ENCODE measurements at regions not wholly inside any gene's neighbourhood (a gene's known extent, or its start where the extent isn't known, plus 50 kb on each side); places are given as distances from the start of the nearest gene placed in this dataset.
A peak's percentile ranks its signal among the peaks of the same experiment; 100 is the strongest.

DNA sequence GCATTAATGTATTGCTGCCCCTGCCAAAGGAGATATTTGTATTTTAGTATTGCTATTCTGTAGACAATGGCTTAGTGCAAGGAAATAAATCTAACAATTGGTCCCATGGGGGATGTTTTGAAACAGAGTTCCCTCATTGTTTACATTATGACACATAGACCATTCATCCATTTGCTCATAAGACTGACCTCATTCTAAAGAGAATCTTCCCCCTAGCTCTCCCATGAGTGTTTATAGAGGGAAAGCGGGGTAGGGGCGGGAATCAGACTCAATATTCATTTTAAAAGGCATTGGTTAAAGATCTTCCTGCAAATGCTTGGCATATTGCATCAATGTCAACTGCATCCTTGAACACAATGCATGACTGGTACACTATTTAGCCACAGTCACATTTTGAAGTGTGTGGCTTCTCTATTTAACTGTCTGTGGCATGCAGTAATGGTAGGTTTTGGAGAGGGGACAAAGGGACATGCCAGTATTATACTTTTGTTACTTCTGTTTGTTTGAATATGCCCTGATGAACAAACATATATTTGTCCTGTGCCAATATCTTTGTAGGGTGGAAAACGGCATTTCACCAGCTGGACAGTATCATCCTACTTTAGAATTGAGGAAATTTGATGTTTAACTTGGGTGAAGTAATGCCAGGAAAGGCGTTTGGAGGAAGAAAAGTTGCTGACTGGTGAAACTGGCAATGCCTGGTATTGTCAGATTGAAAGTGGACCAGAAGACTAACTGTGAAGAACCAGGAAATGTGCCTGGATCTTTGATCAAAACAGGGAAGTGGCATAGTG is 84.1 kb upstream of the MEGF10 start:
- H3K36me3 ChIP-seq (ENCODE audit: control insufficient read depth in 2 of 2, extremely low read depth in 1 of 2, insufficient read depth in 2 of 2, low read length in 2 of 2), result no peaks in the 10 kb centered on the region
- H3K27ac ChIP-seq (ENCODE audit: control insufficient read depth, insufficient read depth, low read length), result no peak overlapping the region
- dilution Hi-C loops (cut with MboI; ENCODE audit: extremely low pct_ligation_motif_present, low sequenced_read_pairs), result no loop called here
- H3K79me2 ChIP-seq (ENCODE audit: control insufficient read depth, insufficient read depth, low read length), result no peaks in the 10 kb centered on the region
- peaks cover 9% of the 10 kb centered on the region for H3K27me3 ChIP-seq (ENCODE audit: control insufficient read depth, extremely low read depth, insufficient read depth, low read length)
- peaks cover 9% of the 10 kb centered on the region for H3K4me1 ChIP-seq (ENCODE audit: control insufficient read depth, extremely low read depth, insufficient read depth, low read length)
- H3K9me3 ChIP-seq (ENCODE audit: control insufficient read depth, low read depth, low read length), result no peaks in the 10 kb centered on the region
- no peak overlapping the region for H3K4me3 ChIP-seq (ENCODE audit: control insufficient read depth in 2 of 3, extremely low read depth in 1 of 3, insufficient read depth in 2 of 3, low read depth in 1 of 3, low read length in 3 of 3)
- no peaks in the 10 kb centered on the region for H3K9me1 ChIP-seq (ENCODE audit: control insufficient read depth, extremely low read depth, insufficient read depth, low read length)
- DNase-seq (ENCODE audit: low read depth, low spot score) (no peak), FAIRE-seq (peak; percentile 39)
- no peaks in the 10 kb centered on the region for H4K20me1 ChIP-seq (ENCODE audit: control insufficient read depth, extremely low read depth, insufficient read depth, low read length)
- TF ChIP-seq, protein P1, sequence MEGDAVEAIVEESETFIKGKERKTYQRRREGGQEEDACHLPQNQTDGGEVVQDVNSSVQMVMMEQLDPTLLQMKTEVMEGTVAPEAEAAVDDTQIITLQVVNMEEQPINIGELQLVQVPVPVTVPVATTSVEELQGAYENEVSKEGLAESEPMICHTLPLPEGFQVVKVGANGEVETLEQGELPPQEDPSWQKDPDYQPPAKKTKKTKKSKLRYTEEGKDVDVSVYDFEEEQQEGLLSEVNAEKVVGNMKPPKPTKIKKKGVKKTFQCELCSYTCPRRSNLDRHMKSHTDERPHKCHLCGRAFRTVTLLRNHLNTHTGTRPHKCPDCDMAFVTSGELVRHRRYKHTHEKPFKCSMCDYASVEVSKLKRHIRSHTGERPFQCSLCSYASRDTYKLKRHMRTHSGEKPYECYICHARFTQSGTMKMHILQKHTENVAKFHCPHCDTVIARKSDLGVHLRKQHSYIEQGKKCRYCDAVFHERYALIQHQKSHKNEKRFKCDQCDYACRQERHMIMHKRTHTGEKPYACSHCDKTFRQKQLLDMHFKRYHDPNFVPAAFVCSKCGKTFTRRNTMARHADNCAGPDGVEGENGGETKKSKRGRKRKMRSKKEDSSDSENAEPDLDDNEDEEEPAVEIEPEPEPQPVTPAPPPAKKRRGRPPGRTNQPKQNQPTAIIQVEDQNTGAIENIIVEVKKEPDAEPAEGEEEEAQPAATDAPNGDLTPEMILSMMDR (optimal IDR thresholded peaks at IDR 0.05 in 1 of 3, IDR thresholded peaks at IDR 0.05 in 1 of 3, conservative IDR thresholded peaks at IDR 0.05 in 1 of 3; ENCODE audit: extremely low read depth in 1 of 3, insufficient read depth in 2 of 3, low read length in 3 of 3), result no peak
- TF ChIP-seq EZH2 (IDR thresholded peaks at IDR 0.05; ENCODE audit: low read length), result no peak
- H3K4me2 ChIP-seq (ENCODE audit: control insufficient read depth, extremely low read depth, insufficient read depth, low read depth, low read length), result no peak overlapping the region
- no peak overlapping the region for H3K9ac ChIP-seq (ENCODE audit: control insufficient read depth, extremely low read depth, insufficient read depth, low read length)
- no peak overlapping the region for H2AFZ ChIP-seq (ENCODE audit: control insufficient read depth, low read length)

GRCh38 chr5:127210042-127210441 is 80.6 kb upstream of the MEGF10 start:
- Histone ChIP-seq H3K27ac (ENCODE audit: control insufficient read depth, insufficient read depth, low read length) (no peak overlapping the region), H3K9ac (ENCODE audit: control insufficient read depth, extremely low read depth, insufficient read depth, low read length) (no peak overlapping the region), H3K27me3 (ENCODE audit: control insufficient read depth, extremely low read depth, insufficient read depth, low read length) (peaks cover 9% of the 10 kb centered on the region), H3K9me3 (ENCODE audit: control insufficient read depth, low read depth, low read length) (no peaks in the 10 kb centered on the region), H3K36me3 (ENCODE audit: control insufficient read depth in 2 of 2, extremely low read depth in 1 of 2, insufficient read depth in 2 of 2, low read length in 2 of 2) (no peaks in the 10 kb centered on the region), H3K4me2 (ENCODE audit: control insufficient read depth, extremely low read depth, insufficient read depth, low read depth, low read length) (no peak overlapping the region), H3K4me1 (ENCODE audit: control insufficient read depth, extremely low read depth, insufficient read depth, low read length) (peaks cover 6% of the 10 kb centered on the region), H3K9me1 (ENCODE audit: control insufficient read depth, extremely low read depth, insufficient read depth, low read length) (no peaks in the 10 kb centered on the region), H3K4me3 (ENCODE audit: control insufficient read depth in 2 of 3, extremely low read depth in 1 of 3, insufficient read depth in 2 of 3, low read depth in 1 of 3, low read length in 3 of 3) (no peak overlapping the region), H3K79me2 (ENCODE audit: control insufficient read depth, insufficient read depth, low read length) (no peaks in the 10 kb centered on the region), H4K20me1 (ENCODE audit: control insufficient read depth, extremely low read depth, insufficient read depth, low read length) (no peaks in the 10 kb centered on the region), H2AFZ (ENCODE audit: control insufficient read depth, low read length) (no peak overlapping the region)
- TF ChIP-seq, protein P1 (optimal IDR thresholded peaks at IDR 0.05 in 1 of 3, IDR thresholded peaks at IDR 0.05 in 1 of 3, conservative IDR thresholded peaks at IDR 0.05 in 1 of 3; ENCODE audit: extremely low read depth in 1 of 3, insufficient read depth in 2 of 3, low read length in 3 of 3), result no peak
- TF ChIP-seq EZH2 (IDR thresholded peaks at IDR 0.05; ENCODE audit: low read length), result no peak
- DNase-seq (ENCODE audit: low read depth, low spot score) (no peak), FAIRE-seq (no peak)
- dilution Hi-C loops (cut with MboI; ENCODE audit: extremely low pct_ligation_motif_present, low sequenced_read_pairs), result no loop called here

All from keratinocyte (primary cell).